ENCODE measurements at regions not wholly inside any gene's neighbourhood (a gene's known extent, or its start where the extent isn't known, plus 50 kb on each side); places are given as distances from the start of the nearest gene placed in this dataset.

GRCh38 chr3:59695860-59696259, 646.0 kb upstream of the CFAP20DC start:
- TF ChIP-seq CTCF (IDR thresholded peaks at IDR 0.05; ENCODE audit: poor library complexity, severe bottlenecking) = no peak
- TF ChIP-seq EZH2 (IDR thresholded peaks at IDR 0.05; ENCODE audit: borderline replicate concordance, insufficient read depth, low read length, poor library complexity, severe bottlenecking) = no peak
- TF ChIP-seq REST (IDR thresholded peaks at IDR 0.05; ENCODE audit: borderline replicate concordance) = no peak
- TF ChIP-seq MXI1 (conservative IDR thresholded peaks at IDR 0.05; ENCODE audit: poor library complexity, severe bottlenecking) = no peak
- peak; percentile 85 for TF ChIP-seq EP300 (conservative IDR thresholded peaks at IDR 0.05; ENCODE audit: poor library complexity, severe bottlenecking)
- TF ChIP-seq RAD21 (conservative IDR thresholded peaks at IDR 0.05) = no peak

All from neural cell (in vitro differentiated cells).